COLO829 (cell line): ENCODE measurements at regions not wholly inside any gene's neighbourhood (a gene's known extent, or its start where the extent isn't known, plus 50 kb on each side); places are given as distances from the start of the nearest gene placed in this dataset.
"Not testable (repeated sequence)": the region's sequence is repeated elsewhere in the genome, so short reads cannot be mapped to it uniquely, and the experiment has no call there.

Experiments used
- DNase-seq: peaks from one replicate; pipeline ENCODE4 v3.0.0; 2012; ENCODE audit warnings: low spot score

DNA sequence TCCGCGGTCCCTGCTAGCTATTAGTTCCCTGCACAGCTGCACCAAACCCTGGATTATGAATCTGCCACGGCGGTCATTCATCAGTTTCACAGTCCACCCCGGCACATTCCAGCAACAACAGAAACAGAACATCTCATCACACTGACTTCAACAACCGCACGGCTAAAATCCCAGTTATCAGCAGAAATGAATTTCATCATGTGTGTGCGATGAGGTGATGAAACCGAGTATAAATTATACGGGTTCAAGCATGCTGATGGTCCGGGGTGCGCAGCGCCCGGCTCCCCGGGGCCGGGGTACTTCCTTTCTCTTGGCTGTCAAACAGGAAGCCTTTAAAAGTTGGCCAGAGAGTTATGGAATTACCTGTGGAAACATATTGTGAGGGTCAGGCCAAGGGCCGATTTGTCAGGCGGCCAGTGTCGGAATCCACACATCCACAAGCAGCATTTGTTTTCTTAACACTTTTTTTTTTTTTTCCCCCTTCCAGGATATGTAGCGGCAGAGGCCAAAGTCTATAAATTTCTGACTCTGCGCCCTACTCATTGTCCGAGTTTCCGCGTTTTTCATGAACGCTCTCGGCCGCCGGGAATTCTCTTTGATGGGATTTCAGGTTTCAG, 420.9 kb upstream of the MGMT start:
- no peak for DNase-seq

DNA sequence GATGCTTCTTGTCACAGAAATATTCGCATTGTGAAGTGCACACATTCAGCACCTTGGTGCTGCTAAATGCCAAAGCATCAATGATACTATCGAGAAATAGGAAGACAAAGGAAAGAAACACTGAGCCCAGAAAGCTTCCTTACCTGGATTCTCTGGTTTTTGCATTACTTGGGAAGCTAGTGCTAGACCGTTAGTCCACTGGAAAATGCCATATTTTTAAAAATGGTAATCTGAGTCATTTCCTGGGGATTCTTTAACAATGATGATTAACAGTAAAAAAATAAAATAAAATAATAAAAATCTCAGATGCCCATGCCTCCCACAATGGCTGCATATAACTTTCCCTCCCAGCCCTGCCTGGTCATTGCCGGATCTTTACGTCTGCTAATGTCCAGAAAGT, 420.1 kb upstream of the MGMT start:
- no peak for DNase-seq

DNA sequence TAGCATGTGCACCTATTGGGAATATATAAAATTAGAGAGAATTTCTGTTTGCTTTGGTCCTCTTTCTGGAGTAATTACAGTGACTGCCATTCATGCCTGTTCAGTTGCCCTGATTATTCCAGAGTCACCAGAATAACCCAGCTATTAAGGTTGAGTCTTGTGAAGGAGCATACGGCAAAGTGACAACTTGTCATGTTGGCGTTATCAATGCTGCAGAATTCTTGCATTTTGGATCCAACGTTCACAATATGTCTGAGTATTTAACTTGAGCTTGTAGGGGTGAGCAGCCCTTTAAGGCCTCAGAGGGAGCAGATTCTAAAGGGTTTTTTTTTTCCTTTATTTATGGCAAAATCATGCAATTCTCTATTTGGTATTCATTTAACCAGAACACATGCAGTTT, 419.4 kb upstream of the MGMT start:
- DNase-seq: no peak

DNA sequence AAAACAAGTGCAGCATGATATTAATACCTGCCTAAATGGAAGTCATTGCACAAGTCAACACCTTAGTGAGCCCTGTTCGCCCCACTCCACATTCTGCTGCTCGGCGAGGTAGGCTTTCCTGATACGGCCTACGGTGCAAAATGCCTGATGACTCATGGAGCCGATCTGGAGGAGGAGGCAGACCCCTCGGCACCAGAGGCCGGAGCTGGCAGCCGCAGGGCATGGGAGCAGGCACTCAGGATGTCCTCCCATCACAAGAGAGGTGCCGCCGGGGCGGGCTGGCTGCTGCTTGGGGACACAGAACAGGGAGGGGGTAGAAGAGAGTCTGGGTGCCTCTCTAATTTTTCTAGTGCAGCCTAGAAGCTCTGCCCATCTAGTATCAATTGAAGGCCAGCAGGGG, 418.5 kb upstream of the MGMT start:
- DNase-seq: no peak

DNA sequence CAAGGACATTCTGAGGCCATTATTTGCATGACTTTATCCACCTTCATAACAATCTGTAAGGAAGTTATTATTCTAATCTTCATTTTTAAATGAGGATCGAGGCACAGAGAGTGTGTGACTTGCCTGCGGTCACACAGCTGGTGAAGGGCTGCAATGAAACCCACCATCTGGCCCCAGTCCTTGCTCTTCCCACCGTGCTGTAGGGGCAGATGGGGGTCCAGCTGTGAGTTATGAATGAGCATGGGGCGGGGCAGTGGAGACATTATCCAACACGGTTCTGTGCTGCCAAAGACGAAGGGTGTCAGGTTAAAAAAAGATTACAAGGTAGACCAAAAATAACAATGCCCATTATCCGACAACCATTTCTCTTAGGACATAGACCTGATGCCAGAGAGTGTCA, 417.5 kb upstream of the MGMT start:
- DNase-seq: no peak

DNA sequence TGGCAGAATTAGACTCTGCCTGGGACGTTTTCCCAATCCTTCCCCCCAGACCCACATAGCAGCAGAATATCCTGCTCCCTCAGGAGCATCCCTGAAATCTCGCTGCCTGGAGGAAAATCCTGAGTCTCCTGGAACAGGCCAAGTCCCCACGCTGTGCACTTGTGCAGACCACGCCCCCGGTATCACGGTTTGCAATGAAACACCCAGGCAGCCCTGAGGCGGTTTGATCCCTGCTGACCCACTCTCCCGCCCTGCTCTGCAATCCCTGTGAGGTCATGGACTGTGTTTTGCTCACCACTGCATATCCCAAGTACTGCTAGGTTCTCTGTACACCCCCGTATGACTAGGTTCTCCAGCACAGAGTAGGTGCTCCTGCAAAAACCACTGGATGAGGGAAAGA, 411.8 kb upstream of the MGMT start:
- no peak for DNase-seq

DNA sequence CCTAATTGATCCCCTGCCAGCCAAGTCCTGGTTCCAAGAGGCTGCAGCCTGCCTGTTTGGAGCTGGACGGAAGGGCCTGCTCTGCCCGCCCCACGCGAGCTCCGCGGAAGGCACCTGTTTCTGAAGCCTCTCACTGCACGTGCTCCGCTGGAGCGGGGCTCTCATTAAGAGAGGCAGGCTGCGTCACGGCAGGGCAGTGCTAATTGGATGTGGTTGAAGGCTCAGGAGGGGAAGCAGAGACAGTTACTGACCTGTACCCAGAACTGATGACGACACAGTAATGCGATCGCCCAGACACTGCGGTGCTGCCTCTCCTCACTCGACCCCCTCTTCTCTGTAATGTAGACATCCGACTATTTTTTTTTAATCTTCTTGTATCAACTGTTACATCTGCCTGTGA, 411.1 kb upstream of the MGMT start:
- no peak for DNase-seq

DNA sequence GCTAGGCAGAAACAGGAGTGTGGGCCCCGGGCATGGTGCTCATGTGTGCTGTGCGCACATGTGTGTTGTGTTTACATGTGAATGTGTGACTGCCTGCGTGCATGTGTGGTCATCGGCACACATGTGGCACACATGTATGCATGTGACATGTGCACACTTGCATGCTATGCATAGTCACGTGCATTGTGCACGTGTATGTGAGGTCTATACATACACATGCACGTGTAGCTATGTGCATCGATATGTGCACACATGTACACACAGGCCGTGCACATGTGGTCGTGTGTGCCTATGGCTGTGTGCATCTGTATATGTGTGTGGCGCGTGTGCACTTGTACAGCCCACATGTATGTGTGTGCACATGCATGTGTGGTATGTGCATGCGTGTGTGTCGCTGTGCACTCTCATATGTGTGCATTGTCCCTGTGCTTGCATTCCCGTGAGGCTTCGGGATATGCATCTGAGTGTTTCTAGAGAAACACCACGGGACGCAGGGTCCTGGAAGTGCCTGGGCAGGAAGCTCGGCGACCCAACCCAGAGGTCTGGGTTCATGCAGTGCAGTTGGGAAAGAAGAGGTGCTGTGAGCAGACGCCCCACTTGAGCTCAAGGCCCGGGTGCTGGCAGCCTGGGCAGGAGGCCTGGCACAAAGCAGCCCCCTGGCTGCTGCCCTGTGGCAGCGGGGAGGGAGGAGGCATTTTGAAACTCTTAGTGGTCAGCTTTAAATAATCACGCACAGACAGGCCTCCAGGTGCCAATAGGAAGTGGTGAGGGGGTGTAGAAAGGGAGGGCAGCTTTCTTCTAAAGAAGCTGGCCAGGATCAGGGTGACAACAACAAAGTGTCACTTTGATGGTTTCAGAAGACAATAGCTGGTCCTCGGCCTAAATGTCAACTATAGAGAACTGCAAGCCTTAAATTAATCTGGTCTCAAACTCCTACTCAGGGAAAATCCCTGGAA, 410.0 kb upstream of the MGMT start:
- DNase-seq: no peak

DNA sequence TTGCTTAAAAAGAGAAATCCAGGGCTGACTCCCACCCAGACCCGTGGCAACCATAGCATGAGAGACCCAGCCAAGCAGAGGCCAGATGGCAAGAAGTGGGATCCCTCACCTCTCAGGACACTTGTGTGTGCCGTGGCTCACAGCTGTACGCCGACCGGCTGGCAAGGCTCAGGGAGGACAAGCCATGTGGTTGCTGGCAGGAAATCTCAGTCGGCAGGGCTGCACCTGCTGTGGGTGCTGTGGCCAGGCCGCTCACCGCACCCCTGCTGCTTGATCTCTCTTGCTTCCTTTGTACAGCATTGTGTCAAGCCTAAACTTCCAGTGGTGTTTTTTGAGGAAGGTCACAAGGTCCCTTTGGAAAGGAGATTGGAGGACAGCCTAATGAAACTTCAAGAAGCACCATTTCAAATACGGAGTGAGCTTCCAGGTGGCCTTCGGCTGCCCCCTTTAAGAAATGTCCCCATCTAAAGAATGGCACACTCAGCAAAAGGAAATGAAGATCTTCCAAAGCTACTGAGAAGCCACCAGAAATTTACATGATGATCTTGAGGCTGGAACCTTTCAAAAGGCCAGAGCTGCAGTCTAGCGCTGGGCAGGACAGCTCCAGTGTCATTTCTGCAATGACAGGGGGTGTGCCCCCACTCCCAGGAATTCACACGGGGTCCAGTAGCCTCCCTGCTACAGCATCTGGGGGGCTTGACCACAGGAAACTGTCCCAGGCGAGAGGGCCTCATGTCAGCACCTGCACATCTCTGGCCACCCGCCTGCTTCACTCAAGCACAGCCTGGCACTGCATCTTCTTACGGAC, 409.0 kb upstream of the MGMT start:
- no peak for DNase-seq

DNA sequence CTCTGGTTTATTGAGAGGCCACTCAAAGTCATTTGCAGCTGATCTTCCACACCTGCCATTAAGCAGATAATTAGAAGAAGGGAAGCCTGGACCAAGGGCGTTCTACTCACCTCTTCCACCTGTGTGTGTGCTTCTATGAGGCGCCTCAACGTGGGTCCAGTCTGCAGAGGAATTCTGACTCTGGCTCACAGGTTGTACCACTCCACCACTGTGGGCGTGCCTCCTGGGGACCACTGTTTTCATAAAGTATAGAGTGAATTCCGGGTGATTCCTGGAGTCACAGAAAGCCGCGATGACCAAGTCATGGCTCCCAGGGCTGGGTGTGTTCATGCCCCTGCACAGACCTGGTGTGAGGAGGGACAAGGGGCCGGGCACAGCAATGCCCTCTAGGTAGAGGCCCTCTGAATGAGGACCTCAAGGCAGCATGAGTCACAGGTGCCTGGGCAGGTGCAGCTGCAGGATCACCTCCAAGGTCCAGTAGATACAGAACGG, 408.3 kb upstream of the MGMT start:
- DNase-seq: no peak

DNA sequence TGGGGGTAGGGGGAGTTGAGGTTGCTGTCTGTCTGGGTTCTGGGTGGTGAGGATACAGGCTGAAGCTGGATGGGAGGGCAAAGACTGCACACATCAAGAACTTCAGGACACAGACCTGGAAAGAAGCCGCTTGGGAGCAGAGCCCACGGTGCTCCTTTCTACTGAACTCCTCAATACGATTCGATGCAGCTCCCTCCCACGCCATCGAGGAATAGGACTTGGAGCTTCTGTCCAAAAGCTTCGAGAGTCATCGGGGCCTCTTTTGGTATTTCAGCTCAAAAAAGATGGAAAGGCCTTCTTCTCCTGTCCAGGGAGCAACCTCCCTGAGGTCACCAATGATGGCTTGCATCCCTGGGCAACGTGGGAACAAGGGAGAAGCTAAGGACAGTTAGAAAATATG, 407.1 kb upstream of the MGMT start:
- no peak for DNase-seq

DNA sequence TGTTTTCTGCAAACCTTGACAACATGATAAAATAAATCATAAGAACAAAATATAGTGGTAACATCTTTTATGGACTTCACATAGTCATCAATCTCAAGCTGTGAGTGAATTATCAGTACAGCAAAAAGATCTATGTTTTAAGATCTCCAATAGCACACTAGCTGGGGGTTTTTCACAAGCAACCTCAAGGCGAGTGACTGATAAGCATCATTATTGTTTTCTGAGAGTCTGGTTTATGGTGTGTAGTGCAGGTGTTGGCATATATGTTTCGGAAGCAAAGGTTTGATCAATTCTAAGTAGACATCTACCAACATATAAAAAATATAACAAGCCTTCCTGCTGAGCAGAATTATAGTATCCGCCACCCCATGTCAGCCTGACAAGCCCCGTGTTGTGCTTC, 403.8 kb upstream of the MGMT start:
- no peak for DNase-seq

DNA sequence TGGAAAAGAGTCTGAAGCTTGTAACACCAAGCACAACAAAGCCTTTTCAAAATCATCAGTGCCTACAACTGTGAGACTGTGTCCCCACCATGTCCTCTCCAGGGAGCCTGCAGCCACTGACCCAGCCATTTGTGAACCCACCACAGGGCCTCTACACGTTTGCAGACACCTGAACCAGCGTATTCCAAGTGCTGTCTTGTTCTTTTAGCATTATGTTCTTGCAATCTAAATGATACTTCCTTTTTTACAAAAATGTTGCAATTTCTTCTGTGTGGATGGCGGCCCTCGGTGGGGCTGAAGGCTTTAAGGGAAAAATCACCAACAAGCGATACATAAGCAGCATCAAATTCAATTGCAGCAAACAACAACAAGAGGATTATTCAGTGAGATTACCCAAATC, 403.2 kb upstream of the MGMT start:
- no peak for DNase-seq

DNA sequence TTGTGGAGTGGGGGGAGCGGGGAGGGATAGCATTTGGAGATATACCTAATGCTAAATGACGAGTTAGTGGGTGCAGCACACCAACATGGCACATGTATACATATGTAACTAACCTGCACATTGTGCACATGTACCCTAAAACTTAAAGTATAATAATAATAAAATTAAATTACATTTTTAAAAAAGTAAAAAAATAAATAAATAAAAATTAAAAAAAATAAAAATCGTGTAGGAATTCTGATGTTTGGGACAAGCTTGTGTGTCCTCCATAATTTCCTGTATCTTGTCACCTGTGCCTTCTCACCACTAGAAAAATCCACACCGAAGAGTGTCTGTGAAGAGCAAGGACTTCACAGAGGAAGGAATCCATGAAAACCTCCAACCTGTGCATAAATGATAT, 400.5 kb upstream of the MGMT start:
- DNase-seq: not testable (repeated sequence)

DNA sequence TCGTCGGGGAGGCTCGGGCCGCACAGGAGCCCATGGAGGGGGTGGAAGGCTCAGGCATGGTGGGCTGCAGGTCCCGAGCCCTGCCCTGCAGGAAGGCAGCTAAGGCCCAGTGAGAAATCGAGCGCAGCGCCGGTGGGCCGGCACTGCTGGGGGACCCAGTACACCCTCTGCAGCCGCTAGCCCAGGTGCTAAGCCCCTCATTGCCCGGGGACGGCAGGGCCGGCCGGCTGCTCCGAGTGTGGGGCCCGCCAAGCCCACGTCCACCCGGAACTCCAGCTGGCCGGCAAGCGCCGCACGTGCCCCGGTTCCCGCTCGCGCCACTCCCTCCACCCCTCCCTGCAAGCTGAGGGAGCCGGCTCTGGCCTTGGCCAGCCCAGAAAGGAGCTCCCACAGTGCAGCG, 395.6 kb upstream of the MGMT start:
- not testable (repeated sequence) for DNase-seq

DNA sequence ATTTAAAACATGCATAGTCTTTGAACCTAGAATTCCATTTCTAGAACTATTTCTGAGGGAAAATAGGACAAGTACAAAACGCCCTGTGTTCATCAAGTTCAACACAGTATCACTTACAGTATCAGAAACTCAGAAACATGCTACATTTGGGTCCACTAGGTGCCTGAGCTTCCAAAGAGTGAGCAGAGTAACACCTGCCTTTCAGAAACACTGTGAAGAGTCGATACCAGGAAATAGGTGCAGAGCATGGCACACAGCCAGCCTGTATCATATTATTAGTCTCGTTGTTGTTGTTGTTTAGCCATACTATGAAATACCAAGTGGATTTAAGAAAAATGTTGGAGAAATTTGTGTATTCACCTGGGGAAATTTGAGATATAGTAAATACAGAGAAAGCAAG, 392.1 kb upstream of the MGMT start:
- DNase-seq: no peak

DNA sequence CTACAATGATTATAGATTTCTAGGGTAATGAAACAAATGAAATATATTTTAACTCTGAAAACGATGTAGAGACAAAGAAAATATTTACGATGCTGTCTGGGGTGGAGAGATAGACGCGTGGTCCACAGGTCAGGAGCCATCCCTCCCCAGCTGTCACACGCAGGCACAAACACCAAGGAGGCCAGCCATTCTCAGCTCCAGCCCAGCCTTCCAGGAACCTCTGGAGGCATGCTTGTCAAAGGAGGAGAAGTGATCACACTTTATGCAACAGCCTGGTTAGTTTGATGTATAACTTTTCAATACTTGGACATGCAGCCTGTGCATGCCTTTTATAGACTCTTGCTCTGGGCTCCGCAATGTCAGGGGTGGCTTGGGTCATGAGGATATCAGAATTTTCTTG, 391.5 kb upstream of the MGMT start:
- DNase-seq: no peak

DNA sequence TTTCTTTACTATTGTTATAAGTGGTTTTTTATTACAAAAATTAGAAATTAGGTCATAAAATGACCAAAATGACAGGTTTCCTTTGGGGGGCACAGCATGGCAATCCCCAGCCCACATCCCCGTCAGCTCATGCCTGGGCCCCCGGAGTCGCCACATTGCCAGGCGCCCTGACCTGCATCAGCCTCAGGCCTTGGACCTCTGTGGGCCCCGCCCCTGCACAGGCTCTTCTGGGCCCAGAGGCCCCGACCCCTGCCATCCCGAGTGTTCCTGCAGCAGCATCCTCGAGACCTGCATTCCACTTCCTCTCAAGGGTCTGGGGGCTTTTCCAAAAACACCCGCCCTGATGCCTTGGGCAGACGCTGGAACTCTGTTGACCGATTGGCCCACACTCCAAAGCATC, 391.1 kb upstream of the MGMT start:
- no peak for DNase-seq

DNA sequence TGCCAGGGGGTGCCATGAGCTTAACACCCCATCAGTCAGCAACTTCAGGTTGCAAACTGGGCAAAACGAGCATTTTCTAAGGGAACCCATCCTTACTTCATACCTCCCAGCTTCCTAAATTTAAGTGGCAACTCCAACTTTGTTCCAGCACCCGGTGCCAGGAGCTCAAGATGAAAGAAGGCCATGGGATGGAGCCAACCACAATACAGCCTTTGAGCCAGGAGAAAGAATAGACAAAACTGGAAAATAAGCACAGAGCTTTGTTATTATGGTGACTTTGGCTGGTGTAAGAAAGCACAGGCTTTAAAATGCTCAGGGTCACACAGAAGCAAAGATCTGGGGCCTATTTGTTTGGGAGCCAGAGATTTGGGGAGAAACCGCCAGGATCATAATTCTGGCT, 388.7 kb upstream of the MGMT start:
- no peak for DNase-seq

DNA sequence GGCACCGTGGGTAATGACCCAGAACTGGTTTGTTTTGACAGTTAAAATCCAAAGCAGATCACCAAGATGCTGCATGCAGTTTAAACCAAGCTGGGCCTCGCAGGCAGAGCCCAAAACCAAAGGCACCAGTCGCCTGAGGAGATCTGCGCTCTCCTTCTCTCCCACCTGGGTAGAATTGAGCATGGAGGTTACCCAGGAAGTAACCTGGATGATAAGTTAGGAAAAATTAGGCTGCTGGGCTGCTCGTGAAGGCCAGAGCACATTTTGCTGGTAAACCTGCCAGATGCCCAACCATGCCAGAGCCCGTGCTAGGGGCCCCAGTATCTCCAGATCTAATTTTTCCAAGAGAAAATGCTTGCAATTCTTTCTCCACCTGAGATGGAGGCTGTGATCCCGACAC, 388.3 kb upstream of the MGMT start:
- DNase-seq: no peak

DNA sequence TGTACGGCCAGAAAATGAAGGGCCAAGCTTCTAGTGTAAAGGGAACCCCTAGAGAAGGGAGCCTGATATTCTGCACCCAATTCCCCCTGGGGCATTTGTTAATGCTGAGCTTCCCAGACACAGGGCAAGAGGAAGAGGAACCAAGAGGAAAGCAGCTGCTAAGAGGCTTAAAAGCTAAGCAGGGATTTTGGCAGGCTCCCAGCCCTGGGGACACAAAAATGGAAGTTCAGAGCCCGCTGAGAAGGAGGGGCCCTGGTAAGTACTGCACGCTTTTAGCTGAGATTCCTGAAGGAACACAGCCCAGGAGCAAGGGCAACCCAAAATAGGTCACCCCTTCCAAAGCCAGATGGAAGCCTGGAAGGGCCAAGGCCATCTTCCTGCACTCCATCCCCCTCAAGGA, 387.3 kb upstream of the MGMT start:
- DNase-seq: no peak

DNA sequence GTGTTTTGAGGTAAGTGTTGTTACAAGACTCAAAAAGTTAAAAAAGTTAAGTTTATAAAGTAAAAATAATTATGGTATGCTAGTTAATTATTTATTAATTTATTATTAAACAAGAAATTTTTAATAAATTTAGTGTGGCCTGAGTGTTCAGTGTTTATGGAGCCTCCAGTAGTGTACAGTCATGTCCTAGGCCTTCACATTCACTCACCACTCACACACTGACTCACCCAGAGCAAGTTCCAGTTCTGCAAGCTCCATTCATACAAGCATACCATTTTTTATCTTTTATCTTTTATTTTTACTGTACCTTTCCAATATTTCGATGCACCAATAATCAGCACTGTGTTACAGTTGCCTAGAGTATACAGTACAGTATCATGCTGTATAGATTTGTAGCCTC, 381.2 kb upstream of the MGMT start:
- DNase-seq: no peak

DNA sequence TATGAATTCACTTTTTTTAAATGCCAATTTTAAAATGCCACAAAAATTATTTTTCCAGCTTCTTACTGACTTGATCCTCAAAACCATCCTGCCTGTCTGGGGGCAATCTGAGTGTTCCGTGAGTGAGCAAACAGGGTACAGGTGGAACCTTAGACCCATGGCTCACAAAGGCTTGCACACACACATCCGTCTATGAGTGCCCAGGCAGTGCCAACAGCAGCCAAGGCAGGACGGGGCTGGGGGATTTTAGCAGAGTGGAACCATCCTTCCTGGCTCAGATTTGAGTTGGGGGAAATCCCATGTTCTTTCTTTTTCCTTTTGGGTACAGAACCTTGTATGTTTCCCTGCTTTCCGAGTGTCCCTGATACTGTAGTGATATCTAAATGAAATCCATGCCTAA, 377.7 kb upstream of the MGMT start:
- DNase-seq: no peak
